ENCODE measurements at regions not wholly inside any gene's neighbourhood (a gene's known extent, or its start where the extent isn't known, plus 50 kb on each side); places are given as distances from the start of the nearest gene placed in this dataset.

DNA sequence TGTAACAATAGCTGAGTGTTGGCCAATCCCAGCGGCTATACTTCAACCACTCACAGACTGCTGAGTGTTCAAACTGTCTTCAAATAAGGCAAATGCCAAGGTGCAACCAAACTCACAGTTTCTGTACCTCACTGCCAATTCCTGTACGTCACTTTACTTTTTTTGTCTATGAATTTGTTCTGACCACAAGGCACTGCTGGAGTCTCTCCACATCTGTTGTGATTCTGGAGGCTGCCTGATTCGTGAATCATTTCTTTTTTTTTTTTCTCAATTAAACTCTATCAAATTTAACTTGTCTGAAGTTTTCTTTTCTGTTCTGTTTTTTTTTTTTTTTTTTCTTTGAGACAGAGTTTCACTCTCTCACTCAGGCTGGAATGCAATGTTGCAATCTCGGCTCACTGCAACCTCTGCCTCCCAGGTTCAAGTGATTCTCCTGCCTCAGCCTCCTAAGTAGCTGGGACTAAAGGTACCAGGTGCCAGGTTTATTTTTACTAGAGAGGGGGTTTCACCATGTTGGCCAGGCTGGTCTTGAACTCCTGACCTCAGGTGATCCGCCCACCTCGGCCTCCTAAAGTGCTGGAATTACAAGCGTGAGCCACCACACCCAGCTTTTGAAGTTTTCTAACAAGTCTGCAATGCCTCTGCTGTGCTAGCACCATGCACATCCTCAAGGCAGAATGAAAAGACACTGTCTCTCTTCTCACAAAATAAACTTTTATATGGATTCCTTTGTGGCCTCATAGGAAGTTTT lies 401.7 kb downstream of the IRS2 start:
- Histone ChIP-seq H3K4me1 (ENCODE audit: insufficient read depth, low read length) (peaks cover 20% of the 10 kb centered on the region), H3K27me3 (ENCODE audit: insufficient read depth, low read length) (no peaks in the 10 kb centered on the region), H3K36me3 (ENCODE audit: insufficient read depth, low read length) (no peaks in the 10 kb centered on the region), H3K9me3 (ENCODE audit: low read length) (no peaks in the 10 kb centered on the region), H3K4me3 (ENCODE audit: low read length) (no peak overlapping the region), H2AFZ (ENCODE audit: low read depth, low read length) (no peak overlapping the region)

DNA sequence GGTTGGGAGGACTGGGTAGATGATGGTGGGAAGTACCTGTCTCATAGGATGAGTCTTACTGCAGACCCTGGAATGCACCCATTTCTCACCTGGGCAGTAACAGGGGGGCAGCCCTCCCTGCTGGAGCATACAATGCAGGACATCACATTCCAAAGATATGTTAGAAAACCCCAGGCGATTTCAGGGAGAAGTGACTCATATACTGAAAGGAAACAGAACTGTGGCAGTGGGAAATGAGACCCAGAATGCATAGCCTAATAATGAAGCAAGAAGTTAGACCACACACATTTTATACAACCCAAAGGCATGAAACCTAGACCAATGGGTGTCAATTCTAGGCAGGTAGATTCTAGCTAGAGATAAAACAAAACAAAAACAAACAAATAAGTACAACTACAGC lies 402.7 kb downstream of the IRS2 start:
- Histone ChIP-seq H3K27me3 (ENCODE audit: insufficient read depth, low read length) (no peaks in the 10 kb centered on the region), H3K4me3 (ENCODE audit: low read length) (no peak overlapping the region), H2AFZ (ENCODE audit: low read depth, low read length) (no peak overlapping the region), H3K4me1 (ENCODE audit: insufficient read depth, low read length) (peaks cover 10% of the 10 kb centered on the region), H3K9me3 (ENCODE audit: low read length) (no peaks in the 10 kb centered on the region), H3K36me3 (ENCODE audit: insufficient read depth, low read length) (no peaks in the 10 kb centered on the region)

DNA sequence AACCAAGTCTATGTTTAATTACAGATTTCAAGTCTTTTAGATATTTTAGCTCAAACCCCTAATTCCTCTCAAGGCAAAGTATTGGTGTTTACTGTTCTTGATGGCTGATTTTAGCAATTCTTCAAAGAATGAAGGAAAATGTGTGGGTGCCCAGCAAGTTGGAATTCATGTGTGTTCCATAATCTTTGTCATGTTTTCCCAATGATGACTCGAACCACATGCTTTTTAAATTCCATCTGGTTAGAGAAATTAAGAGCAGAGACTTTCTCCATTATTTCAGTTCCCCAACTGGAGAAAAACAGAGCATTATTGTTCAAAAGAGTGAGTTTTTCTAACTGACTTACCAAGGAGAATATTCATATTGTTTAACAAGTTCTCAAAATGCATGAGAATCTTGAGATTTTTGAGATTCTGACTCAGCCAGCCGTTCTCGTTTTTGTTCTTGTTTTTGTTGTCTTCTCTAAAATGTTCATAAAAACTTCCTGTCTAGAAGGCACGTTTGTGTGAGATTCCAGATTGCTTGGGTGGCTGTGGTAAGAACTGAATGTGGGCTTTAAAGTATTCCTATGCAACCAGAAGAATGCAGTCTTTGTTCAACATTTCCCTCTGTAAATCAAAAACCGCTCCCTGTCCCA lies 404.7 kb downstream of the IRS2 start:
- Histone ChIP-seq H3K27me3 (ENCODE audit: insufficient read depth, low read length) (no peaks in the 10 kb centered on the region), H3K4me1 (ENCODE audit: insufficient read depth, low read length) (peaks cover 10% of the 10 kb centered on the region), H3K36me3 (ENCODE audit: insufficient read depth, low read length) (no peaks in the 10 kb centered on the region)

DNA sequence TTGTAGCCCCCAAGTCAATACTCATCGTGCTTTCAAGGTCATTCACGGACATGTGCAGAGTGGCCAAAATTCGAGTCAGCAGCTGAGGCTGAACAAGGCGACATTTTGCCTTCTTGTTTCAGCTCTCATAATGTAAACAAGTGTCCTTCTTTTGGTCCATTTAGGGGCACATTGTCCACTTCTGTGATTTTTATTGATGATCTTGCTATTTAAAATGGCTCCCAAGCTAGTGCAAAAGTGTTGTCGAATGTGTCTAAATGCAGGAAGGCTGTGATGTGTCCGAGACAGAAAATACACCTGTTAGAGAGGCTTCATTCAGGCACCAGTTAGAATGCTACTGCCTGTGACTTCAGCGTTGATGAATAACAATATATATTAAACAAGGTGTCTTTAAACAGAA lies 405.9 kb downstream of the IRS2 start:
- H3K9me3 ChIP-seq (ENCODE audit: low read length) = no peaks in the 10 kb centered on the region
- no peaks in the 10 kb centered on the region for H3K36me3 ChIP-seq (ENCODE audit: insufficient read depth, low read length)
- no peak overlapping the region for H3K4me3 ChIP-seq (ENCODE audit: low read length)
- H3K27me3 ChIP-seq (ENCODE audit: insufficient read depth, low read length) = no peaks in the 10 kb centered on the region
- peak overlapping the region; percentile 43 for H2AFZ ChIP-seq (ENCODE audit: low read depth, low read length)
- peaks cover 10% of the 10 kb centered on the region for H3K4me1 ChIP-seq (ENCODE audit: insufficient read depth, low read length)

More for the DNA sequence above, 404.7 kb downstream of the IRS2 start:
- Histone ChIP-seq H3K9me3 (ENCODE audit: low read length) (no peaks in the 10 kb centered on the region), H3K4me3 (ENCODE audit: low read length) (no peak overlapping the region), H2AFZ (ENCODE audit: low read depth, low read length) (no peak overlapping the region)

DNA sequence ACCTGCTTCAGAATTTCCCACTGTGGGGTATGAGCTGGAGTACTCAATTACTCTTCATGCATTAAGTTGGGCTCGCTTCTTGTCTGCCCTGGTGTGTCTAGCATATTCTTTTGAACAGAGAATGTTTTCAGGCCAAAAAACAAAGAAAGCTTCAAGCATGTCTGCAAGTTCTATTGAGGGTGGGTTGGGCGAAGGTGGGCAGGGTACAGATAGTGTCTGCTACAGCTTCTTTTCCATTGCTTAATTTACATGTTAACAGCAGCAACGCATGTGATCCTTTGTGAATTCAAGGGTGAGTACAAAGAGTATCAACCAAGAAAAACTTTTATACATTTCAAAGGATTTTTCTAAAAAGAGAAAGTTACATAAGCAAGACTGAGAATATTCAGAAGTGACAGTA lies 406.5 kb downstream of the IRS2 start:
- Histone ChIP-seq H2AFZ (ENCODE audit: low read depth, low read length) (peak overlapping the region; percentile 43), H3K4me3 (ENCODE audit: low read length) (no peak overlapping the region), H3K27me3 (ENCODE audit: insufficient read depth, low read length) (no peaks in the 10 kb centered on the region), H3K9me3 (ENCODE audit: low read length) (no peaks in the 10 kb centered on the region), H3K4me1 (ENCODE audit: insufficient read depth, low read length) (peaks cover 10% of the 10 kb centered on the region), H3K36me3 (ENCODE audit: insufficient read depth, low read length) (no peaks in the 10 kb centered on the region)

DNA sequence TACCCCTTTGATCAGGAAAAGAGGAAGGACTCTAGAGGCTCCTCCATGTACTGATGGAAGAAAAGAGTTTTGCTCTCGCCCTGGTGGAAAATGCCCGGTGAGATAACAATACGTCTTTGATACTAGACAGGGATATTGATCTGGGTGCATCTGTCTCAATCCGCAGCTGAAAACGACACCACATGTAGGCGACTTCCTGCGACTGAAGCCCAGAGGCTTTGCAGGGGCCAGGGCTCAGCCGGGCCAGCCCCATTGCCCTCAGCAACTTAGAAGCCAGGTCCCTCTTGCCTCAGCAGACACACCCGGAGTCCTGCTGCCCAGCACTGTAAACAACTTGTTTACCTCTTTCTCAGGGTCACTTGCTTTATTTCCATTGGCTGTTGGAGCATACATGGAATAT lies 409.4 kb downstream of the IRS2 start:
- Histone ChIP-seq H3K27me3 (ENCODE audit: insufficient read depth, low read length) (no peaks in the 10 kb centered on the region), H3K36me3 (ENCODE audit: insufficient read depth, low read length) (no peaks in the 10 kb centered on the region), H3K4me1 (ENCODE audit: insufficient read depth, low read length) (peaks cover 15% of the 10 kb centered on the region), H3K4me3 (ENCODE audit: low read length) (no peak overlapping the region), H2AFZ (ENCODE audit: low read depth, low read length) (no peak overlapping the region), H3K9me3 (ENCODE audit: low read length) (no peaks in the 10 kb centered on the region)

DNA sequence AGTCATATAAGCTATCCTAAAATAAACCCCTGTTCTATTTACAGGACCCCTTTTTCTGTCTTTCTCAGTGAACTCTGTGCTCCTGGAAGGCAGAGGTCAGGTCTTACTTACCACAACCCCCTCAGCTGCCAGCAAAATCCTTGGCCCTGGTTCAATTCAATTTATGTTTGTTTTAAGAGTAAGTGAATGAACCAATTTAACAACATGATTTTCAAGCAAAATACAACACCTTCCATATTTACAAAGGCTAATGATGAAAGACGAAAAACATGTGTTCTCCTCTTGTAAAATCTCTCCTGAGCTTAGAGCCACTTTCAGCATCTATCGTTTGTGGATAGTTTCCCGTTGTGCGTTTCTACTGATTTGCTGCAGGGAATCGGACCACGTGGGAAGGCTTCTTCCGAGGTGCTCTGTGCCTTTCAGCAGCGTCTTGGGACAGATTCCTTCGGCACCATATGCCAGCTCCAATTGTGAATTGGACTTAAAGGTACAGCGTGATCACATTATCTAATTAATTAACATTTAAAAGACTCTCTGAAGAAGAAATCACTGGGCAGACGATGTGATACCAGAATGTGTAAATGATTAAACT lies 411.7 kb downstream of the IRS2 start:
- H2AFZ ChIP-seq (ENCODE audit: low read depth, low read length) = no peak overlapping the region
- H3K4me1 ChIP-seq (ENCODE audit: insufficient read depth, low read length) = peaks cover 15% of the 10 kb centered on the region
- H3K4me3 ChIP-seq (ENCODE audit: low read length) = no peak overlapping the region
- H3K27me3 ChIP-seq (ENCODE audit: insufficient read depth, low read length) = no peaks in the 10 kb centered on the region
- H3K36me3 ChIP-seq (ENCODE audit: insufficient read depth, low read length) = no peaks in the 10 kb centered on the region
- no peaks in the 10 kb centered on the region for H3K9me3 ChIP-seq (ENCODE audit: low read length)

DNA sequence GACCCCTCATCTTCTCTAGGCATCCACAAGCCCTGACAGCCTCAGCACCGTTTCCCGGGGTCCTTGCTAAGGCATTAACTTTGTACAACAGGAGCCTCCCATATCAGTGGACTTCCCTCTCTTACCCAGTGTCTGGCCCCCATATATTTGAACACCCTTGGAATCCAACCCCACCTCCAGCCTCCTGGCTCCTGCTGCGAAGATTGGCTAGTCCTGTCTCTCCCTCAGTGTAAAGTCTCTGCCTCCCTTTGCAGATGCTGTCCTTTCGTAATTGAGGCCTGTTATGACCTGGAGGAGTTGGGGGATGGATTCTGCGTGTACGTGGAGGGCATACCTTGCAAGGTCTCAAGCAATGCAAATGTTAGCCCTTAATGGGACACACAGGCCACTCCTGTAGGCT lies 413.7 kb downstream of the IRS2 start:
- Histone ChIP-seq H3K27me3 (ENCODE audit: insufficient read depth, low read length) (no peaks in the 10 kb centered on the region), H3K9me3 (ENCODE audit: low read length) (no peaks in the 10 kb centered on the region), H2AFZ (ENCODE audit: low read depth, low read length) (no peak overlapping the region), H3K4me3 (ENCODE audit: low read length) (no peak overlapping the region), H3K4me1 (ENCODE audit: insufficient read depth, low read length) (peaks cover 28% of the 10 kb centered on the region), H3K36me3 (ENCODE audit: insufficient read depth, low read length) (no peaks in the 10 kb centered on the region)

DNA sequence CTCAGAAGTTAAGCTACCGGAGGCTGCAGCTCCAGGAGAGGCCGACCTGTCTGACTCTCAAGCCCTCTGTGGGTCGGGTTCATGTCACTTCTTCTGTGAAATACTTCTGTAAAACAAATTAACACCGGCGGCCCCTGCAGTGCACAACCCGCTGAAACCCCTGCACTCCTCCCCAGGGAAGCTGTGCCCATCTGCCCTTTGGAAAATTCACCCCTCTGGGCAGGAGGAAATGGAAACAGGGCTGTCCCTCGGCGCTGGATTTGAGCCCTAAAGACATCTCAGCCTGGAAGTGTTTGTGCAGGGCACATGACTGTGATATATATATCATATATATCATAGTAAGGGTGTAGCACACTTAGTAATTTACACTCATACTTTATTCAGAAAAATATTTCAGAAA lies 415.3 kb downstream of the IRS2 start:
- Histone ChIP-seq H2AFZ (ENCODE audit: low read depth, low read length) (no peak overlapping the region), H3K4me3 (ENCODE audit: low read length) (no peak overlapping the region), H3K9me3 (ENCODE audit: low read length) (no peaks in the 10 kb centered on the region), H3K4me1 (ENCODE audit: insufficient read depth, low read length) (peaks cover 34% of the 10 kb centered on the region), H3K27me3 (ENCODE audit: insufficient read depth, low read length) (no peaks in the 10 kb centered on the region), H3K36me3 (ENCODE audit: insufficient read depth, low read length) (no peaks in the 10 kb centered on the region)

DNA sequence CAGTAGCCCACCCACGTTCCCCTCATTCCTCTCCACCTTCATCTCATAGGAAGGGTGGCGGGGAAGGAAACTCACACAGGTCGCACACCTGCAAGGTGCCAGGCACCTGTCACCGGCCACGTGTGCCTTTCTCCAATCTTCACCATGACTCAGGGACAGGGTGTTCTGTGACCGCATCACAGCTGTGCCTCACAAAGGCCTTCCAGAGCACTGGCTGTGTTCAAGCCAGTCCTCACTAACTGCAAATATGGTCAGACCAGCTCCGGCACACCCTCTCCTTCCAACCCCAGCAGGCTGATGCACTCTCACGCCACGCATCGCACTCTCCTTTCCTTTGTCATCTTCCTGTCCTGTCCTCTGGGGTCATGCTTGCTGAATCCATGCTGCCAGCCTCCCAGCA lies 415.9 kb downstream of the IRS2 start:
- Histone ChIP-seq H3K36me3 (ENCODE audit: insufficient read depth, low read length) (no peaks in the 10 kb centered on the region), H3K4me1 (ENCODE audit: insufficient read depth, low read length) (peaks cover 34% of the 10 kb centered on the region), H2AFZ (ENCODE audit: low read depth, low read length) (no peak overlapping the region), H3K4me3 (ENCODE audit: low read length) (no peak overlapping the region), H3K27me3 (ENCODE audit: insufficient read depth, low read length) (no peaks in the 10 kb centered on the region), H3K9me3 (ENCODE audit: low read length) (no peaks in the 10 kb centered on the region)

DNA sequence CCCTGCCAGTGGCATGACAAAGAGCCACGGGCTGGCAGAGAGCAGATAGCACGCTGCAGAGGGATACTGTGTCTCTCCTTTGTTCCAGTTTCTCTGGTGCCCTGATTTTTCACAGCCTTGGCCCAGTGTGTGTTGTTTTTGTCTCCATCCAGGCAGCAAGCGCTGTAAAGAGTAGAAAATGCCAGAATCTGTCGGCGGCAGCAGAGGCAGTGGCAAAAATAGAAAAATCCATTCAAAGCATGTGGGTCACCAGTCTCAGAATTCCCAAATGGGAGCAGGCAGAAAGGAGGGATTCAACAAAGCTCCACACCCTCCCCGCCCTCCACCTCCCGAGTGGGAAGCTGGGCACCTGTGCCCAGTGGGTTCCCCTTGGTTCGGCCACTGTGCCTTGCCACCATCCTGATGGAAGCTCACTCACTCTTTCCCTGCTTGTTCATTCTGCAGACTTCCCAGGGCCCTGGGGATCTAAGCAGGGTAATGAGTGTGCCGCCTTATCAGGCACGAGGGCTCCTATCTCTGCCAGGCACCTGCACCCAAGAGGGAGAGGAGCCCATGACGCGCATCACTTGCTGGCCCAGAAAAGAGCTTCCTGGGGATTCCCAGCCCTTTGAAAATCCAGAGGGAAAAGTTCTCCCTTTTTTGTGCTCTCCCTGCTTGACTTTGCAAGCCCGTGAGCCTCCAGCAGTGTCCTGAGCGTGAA lies 416.9 kb downstream of the IRS2 start:
- Histone ChIP-seq H3K27me3 (ENCODE audit: insufficient read depth, low read length) (no peaks in the 10 kb centered on the region), H3K4me1 (ENCODE audit: insufficient read depth, low read length) (peaks cover 34% of the 10 kb centered on the region), H3K36me3 (ENCODE audit: insufficient read depth, low read length) (no peaks in the 10 kb centered on the region), H3K9me3 (ENCODE audit: low read length) (no peaks in the 10 kb centered on the region), H3K4me3 (ENCODE audit: low read length) (no peak overlapping the region), H2AFZ (ENCODE audit: low read depth, low read length) (peak overlapping the region; percentile 18)

DNA sequence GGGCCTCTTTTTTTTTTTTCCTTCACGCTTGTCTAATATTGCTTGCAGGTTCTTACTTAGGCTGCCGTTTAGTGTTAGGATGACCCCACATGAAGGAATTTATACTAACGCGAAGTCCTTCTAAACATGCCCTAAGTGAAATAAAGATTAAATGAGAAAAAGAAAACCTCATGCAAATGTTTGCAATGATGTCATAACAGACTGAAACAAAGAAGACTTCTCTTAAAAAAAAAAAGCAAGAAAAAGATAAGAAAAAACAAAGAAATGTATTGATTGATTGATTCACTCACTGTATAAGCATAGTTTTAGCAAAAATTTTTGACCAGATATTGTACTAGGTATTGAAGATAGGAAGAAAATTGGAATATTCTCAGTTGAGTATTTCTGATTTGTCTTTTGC lies 418.2 kb downstream of the IRS2 start:
- no peak overlapping the region for H2AFZ ChIP-seq (ENCODE audit: low read depth, low read length)
- no peaks in the 10 kb centered on the region for H3K9me3 ChIP-seq (ENCODE audit: low read length)
- peaks cover 28% of the 10 kb centered on the region for H3K4me1 ChIP-seq (ENCODE audit: insufficient read depth, low read length)
- no peaks in the 10 kb centered on the region for H3K27me3 ChIP-seq (ENCODE audit: insufficient read depth, low read length)
- no peak overlapping the region for H3K4me3 ChIP-seq (ENCODE audit: low read length)
- no peaks in the 10 kb centered on the region for H3K36me3 ChIP-seq (ENCODE audit: insufficient read depth, low read length)

DNA sequence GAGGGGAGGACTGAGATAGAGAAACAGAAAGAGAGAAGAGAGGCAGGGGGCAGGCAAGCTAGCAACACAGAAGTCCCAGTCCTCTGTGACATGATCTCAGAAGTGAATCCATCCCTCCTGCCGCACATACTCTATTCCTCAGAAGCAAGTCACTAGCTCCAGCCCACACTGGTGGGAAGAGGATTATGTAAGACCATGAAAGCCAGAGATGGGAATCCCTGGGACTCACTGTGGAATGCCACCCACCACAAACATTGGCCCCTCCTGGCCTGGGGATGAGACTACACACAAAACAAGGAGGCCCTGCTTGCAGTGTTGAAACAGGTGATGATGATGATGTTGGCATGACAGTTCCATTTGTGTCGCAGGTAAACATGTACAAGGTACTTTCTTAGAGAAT lies 419.9 kb downstream of the IRS2 start:
- Histone ChIP-seq H3K36me3 (ENCODE audit: insufficient read depth, low read length) (no peaks in the 10 kb centered on the region), H2AFZ (ENCODE audit: low read depth, low read length) (no peak overlapping the region), H3K9me3 (ENCODE audit: low read length) (no peaks in the 10 kb centered on the region), H3K27me3 (ENCODE audit: insufficient read depth, low read length) (no peaks in the 10 kb centered on the region), H3K4me1 (ENCODE audit: insufficient read depth, low read length) (peaks cover 28% of the 10 kb centered on the region), H3K4me3 (ENCODE audit: low read length) (no peak overlapping the region)
